DOHH2 (cell line): ENCODE measurements at regions not wholly inside any gene's neighbourhood (a gene's known extent, or its start where the extent isn't known, plus 50 kb on each side); places are given as distances from the start of the nearest gene placed in this dataset.

Experiments
- EZH2phosphoT487 ChIP-seq: fragments of 200-600 bp; sonication (generic); IDR thresholded peaks from 2 replicates; pipeline ENCODE4 v1.6.1; 2017; ENCODE audit warnings: borderline replicate concordance, mild to moderate bottlenecking, antibody characterized with exemption, low read length, moderate library complexity, mixed read lengths
- TF ChIP-seq, protein P1 (sequence below): fragments of 200-600 bp; sonication (generic); IDR thresholded peaks from one replicate; pipeline ENCODE4 v1.5.1; 2014; ENCODE audit warnings: antibody characterized with exemption, mild to moderate bottlenecking, low read depth, low read length; ENCODE audit not compliant: poor library complexity, severe bottlenecking

DNA sequence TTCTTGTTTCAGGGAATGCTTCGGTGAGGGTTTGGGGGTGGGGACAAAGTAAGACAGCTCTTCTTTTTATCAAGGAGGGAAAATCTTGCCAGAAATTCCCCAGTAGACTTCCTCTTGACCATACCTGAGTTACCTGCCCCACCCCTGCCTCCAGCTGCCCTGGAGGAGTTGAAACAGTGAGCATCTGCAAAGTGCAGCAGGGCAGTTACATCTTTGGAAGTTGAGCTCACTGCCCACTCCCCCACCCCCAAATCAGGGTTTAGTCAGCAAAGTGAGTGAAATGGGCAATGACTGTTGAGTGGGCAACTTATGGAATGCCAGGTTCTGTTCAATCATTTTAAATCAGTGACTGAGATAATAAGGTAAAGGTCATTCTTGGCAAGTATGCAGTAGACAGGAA lies 98.8 kb downstream of the BANF2 start:
- TF ChIP-seq, protein P1, sequence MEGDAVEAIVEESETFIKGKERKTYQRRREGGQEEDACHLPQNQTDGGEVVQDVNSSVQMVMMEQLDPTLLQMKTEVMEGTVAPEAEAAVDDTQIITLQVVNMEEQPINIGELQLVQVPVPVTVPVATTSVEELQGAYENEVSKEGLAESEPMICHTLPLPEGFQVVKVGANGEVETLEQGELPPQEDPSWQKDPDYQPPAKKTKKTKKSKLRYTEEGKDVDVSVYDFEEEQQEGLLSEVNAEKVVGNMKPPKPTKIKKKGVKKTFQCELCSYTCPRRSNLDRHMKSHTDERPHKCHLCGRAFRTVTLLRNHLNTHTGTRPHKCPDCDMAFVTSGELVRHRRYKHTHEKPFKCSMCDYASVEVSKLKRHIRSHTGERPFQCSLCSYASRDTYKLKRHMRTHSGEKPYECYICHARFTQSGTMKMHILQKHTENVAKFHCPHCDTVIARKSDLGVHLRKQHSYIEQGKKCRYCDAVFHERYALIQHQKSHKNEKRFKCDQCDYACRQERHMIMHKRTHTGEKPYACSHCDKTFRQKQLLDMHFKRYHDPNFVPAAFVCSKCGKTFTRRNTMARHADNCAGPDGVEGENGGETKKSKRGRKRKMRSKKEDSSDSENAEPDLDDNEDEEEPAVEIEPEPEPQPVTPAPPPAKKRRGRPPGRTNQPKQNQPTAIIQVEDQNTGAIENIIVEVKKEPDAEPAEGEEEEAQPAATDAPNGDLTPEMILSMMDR: no peak
- TF ChIP-seq EZH2phosphoT487: no peak
